CD4-positive, alpha-beta memory T cell (primary cell): ENCODE measurements at regions not wholly inside any gene's neighbourhood (a gene's known extent, or its start where the extent isn't known, plus 50 kb on each side); places are given as distances from the start of the nearest gene placed in this dataset.

Experiments used
- CTCF ChIA-PET: fragments of 350-600 bp; sonication (Branson Sonifier 250); formaldehyde crosslinking; loops from one replicate; lab custom pipeline; 2021; ENCODE audit warnings: inconsistent platforms; ENCODE audit not compliant: partially characterized antibody; lab: Charles Lee
- POLR2A ChIA-PET: fragments of 350-600 bp; sonication (Branson Sonifier 250); formaldehyde crosslinking; loops from one replicate; lab custom pipeline; 2021; ENCODE audit not compliant: partially characterized antibody; lab: Charles Lee
- DNase-seq, 5 donors: peaks; one replicate each; pipeline versions ENCODE4 v3.0.0 to v3.0.0-alpha.2; 2020 to 2022; ENCODE audit warnings: mixed read lengths in 1 of 5
- H3K27ac ChIP-seq: one replicate; pipeline ENCODE4 v1.7.0; 2013; ENCODE audit warnings: low read depth, low read length
- H3K27me3 ChIP-seq: 2 replicates; pipeline ENCODE4 v1.7.0; 2013; ENCODE audit warnings: mild to moderate bottlenecking, low read length, moderate library complexity; ENCODE audit not compliant: insufficient read depth
- H3K36me3 ChIP-seq: 2 replicates; pipeline ENCODE4 v1.7.0; 2013; ENCODE audit warnings: mild to moderate bottlenecking, low read length, moderate library complexity; ENCODE audit not compliant: insufficient read depth
- H3K4me1 ChIP-seq: 2 replicates; pipeline ENCODE4 v1.7.0; 2013; ENCODE audit warnings: mild to moderate bottlenecking, low read length, moderate library complexity; ENCODE audit not compliant: insufficient read depth
- H3K4me3 ChIP-seq, 2 donors: one replicate each; pipeline ENCODE4 v1.7.0; 2013; ENCODE audit warnings: low read length in 2 of 2, mild to moderate bottlenecking in 1 of 2
- H3K9me3 ChIP-seq, 2 donors: one replicate each; pipeline ENCODE4 v1.7.0; 2013; ENCODE audit warnings: low read length in 2 of 2, control low read depth in 1 of 2; ENCODE audit not compliant: control insufficient read depth in 1 of 2
- H3K27ac Mint-ChIP-seq, 7 donors: one replicate each; pipeline ENCODE4 v1.8.0; 2020 to 2021; ENCODE audit warnings: mixed read lengths in 7 of 7, mild to moderate bottlenecking in 6 of 7, inconsistent platforms in 3 of 7, moderate library complexity in 3 of 7
- H3K27me3 Mint-ChIP-seq, 2 donors: one replicate each; pipeline ENCODE4 v1.8.0; 2020 to 2021; ENCODE audit warnings: mixed read lengths in 2 of 2
- H3K36me3 Mint-ChIP-seq, 2 donors: one replicate each; pipeline ENCODE4 v1.8.0; 2020 to 2021; ENCODE audit warnings: mixed read lengths in 2 of 2, inconsistent platforms in 1 of 2, mild to moderate bottlenecking in 1 of 2
- H3K4me1 Mint-ChIP-seq, 4 donors: one replicate each; pipeline ENCODE4 v1.8.0; 2020 to 2021; ENCODE audit warnings: mixed read lengths in 4 of 4, mild to moderate bottlenecking in 1 of 4
- H3K4me3 Mint-ChIP-seq, 8 donors: one replicate each; pipeline ENCODE4 v1.8.0; 2020 to 2021; ENCODE audit warnings: mixed read lengths in 8 of 8, mild to moderate bottlenecking in 7 of 8, moderate library complexity in 6 of 8, inconsistent platforms in 3 of 8
- H3K9me3 Mint-ChIP-seq, 8 donors: one replicate each; pipeline ENCODE4 v1.8.0; 2020 to 2021; ENCODE audit warnings: mixed read lengths in 8 of 8, mild to moderate bottlenecking in 5 of 8, inconsistent platforms in 3 of 8, moderate library complexity in 1 of 8
- intact Hi-C: fragments of 100-400 bp; cut with micrococcal nuclease; formaldehyde crosslinking; loops from one replicate; pipeline ENCODE4 v1.15.1; 2023

DNA sequence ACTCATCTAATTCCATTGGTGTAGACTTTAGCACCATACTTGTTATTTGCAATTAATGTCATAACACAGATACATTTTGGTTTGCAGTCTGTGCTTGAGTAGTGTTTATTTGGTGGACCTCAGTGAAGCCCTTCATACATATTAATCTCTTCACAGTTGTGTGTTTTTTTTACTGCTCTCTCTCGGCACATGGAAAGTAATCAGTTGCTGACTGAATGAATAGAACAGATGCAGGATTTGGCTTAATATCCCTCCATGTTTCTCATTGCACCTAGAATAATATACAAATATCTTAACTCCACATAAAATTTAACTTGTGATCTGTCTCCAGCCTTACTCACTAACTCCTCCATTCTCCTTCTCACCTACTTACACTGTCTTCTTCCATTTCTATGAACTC, 319.1 kb downstream of the DMRT2 start:
- Histone ChIP-seq H3K27ac (no peak overlapping the region), H3K4me1 (peaks cover 17% of the 10 kb centered on the region), H3K27me3 (no peaks in the 10 kb centered on the region), H3K36me3 (no peaks in the 10 kb centered on the region), H3K9me3 (no peaks in the 10 kb centered on the region), H3K4me3 (no peak overlapping the region)
- POLR2A ChIA-PET = no interaction called here
- H3K4me1 Mint-ChIP-seq = peaks cover 6 to 8% (median 7%) of the 10 kb centered on the region in 4 donors
- H3K4me3 Mint-ChIP-seq = no peak overlapping the region
- no peak overlapping the region for H3K27ac Mint-ChIP-seq
- CTCF ChIA-PET = no interaction called here
- DNase-seq = no peak
- peaks cover 0 to 1% (median 0%) of the 10 kb centered on the region in 8 donors for H3K9me3 Mint-ChIP-seq
- no peaks in the 10 kb centered on the region for H3K36me3 Mint-ChIP-seq
- intact Hi-C loops = no loop called here
- no peaks in the 10 kb centered on the region for H3K27me3 Mint-ChIP-seq

DNA sequence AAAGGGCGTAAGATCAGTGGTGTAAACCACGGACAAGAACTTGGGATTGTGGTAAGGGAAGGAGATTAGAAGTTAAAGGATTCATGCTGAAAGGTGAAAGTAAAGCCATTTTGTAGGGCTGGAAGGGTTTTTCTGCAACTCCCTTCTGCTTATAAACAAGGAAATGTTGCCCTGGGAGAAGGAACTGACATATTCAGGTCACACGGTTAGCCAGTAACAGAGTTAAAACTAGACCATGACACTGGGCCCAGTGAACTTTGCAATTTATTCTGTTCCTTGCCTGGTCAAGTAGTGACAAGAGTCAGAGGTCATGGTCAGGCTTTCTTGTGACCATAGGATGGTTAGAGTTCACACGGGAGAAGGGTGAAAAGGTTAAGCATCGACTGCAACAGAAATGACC, 323.3 kb downstream of the DMRT2 start:
- Histone ChIP-seq H3K36me3 (no peaks in the 10 kb centered on the region), H3K4me3 (no peak overlapping the region), H3K9me3 (no peaks in the 10 kb centered on the region), H3K27ac (no peak overlapping the region), H3K4me1 (no peaks in the 10 kb centered on the region), H3K27me3 (no peaks in the 10 kb centered on the region)
- Mint-ChIP-seq H3K27me3 (no peaks in the 10 kb centered on the region), H3K4me3 (no peak overlapping the region), H3K36me3 (no peaks in the 10 kb centered on the region), H3K4me1 (no peaks in the 10 kb centered on the region), H3K27ac (no peak overlapping the region), H3K9me3 (peaks cover 0 to 1% (median 0%) of the 10 kb centered on the region in 8 donors)
- intact Hi-C loops = no loop called here
- CTCF ChIA-PET = no interaction called here
- POLR2A ChIA-PET = no interaction called here
- DNase-seq = no peak

DNA sequence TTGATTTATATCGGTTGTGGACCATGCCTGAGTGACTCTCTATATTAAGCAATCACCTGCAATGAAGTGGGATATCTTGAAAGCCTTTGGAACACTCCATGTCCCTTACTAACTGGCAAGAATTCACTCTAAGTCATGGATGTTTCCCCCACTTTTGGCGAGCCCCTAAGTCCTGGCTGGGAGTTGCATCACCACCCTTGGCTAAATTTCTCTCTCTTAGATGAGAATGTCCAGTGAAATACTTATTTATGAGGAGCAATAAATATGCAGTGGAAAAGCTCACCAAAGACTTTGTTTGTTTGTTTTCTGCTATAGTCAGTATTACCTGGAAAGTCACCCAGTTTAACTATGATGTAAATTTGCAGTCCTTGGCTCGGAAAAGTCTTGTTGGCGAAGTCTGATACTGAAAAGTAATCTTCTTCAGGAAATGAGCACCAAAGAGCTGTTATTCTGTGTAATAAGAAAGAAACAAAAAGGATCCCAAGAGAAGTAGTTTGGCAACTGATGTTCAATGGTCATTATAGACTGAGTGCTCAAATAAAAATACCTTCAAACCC, 333.8 kb downstream of the DMRT2 start:
- Histone ChIP-seq H3K27me3 (no peaks in the 10 kb centered on the region), H3K27ac (no peak overlapping the region), H3K4me3 (no peak overlapping the region), H3K4me1 (no peaks in the 10 kb centered on the region), H3K9me3 (no peaks in the 10 kb centered on the region), H3K36me3 (no peaks in the 10 kb centered on the region)
- Mint-ChIP-seq H3K4me1 (no peaks in the 10 kb centered on the region), H3K4me3 (no peak overlapping the region), H3K27ac (no peak overlapping the region), H3K9me3 (peaks cover 0 to 3% (median 0%) of the 10 kb centered on the region in 8 donors), H3K27me3 (no peaks in the 10 kb centered on the region), H3K36me3 (no peaks in the 10 kb centered on the region)
- no peak for DNase-seq
- POLR2A ChIA-PET = no interaction called here
- CTCF ChIA-PET = no interaction called here
- intact Hi-C loops = no loop called here

DNA sequence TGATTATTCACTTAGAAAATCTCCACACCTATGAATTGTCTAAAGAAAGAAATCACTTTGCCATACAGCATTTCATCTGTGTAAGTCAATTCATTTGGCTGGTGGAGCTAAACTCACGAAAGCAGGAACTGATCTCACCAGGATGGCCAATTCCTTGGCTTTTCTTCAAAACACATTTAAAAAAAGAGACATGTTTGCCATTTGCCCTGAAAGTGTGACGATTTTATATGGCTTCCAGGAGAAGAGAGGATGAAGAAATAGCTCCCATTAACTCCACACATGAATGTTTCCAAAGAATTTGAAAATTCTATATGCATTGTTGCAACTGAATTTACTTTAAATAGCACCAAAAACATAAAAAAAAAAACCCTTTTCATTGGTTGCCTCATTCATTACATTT, 334.7 kb downstream of the DMRT2 start:
- Mint-ChIP-seq H3K27ac (no peak overlapping the region), H3K4me3 (no peak overlapping the region), H3K27me3 (no peaks in the 10 kb centered on the region), H3K4me1 (no peaks in the 10 kb centered on the region), H3K9me3 (peaks cover 0 to 3% (median 0%) of the 10 kb centered on the region in 8 donors), H3K36me3 (no peaks in the 10 kb centered on the region)
- Histone ChIP-seq H3K9me3 (no peaks in the 10 kb centered on the region), H3K36me3 (no peaks in the 10 kb centered on the region), H3K27me3 (no peaks in the 10 kb centered on the region), H3K4me1 (no peaks in the 10 kb centered on the region), H3K27ac (no peak overlapping the region), H3K4me3 (no peak overlapping the region)
- intact Hi-C loops = no loop called here
- ChIA-PET CTCF (no interaction called here), POLR2A (no interaction called here)
- DNase-seq = no peak

DNA sequence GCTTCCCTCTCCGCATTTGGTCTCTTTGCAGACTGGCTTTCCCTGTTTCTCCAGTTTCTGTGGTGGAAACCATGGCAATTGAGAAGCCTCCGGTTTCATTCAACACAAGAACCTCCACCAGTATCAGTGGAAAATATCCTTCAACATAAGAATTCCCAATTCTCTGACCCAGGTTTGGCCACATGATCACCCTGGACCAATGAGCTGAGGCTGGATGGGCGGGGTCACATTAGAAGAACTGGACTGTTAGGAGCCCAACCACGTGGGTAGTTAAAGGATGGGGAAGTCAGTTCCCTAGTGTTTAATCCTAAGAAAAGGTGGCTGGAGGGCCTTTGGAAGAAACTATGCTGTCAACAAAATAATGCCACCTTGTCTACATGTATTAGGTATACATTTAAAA, 336.3 kb downstream of the DMRT2 start:
- intact Hi-C loops = no loop called here
- CTCF ChIA-PET = no interaction called here
- no peaks in the 10 kb centered on the region for H3K36me3 ChIP-seq
- H3K27ac ChIP-seq = no peak overlapping the region
- H3K27ac Mint-ChIP-seq = no peak overlapping the region
- no peaks in the 10 kb centered on the region for H3K27me3 ChIP-seq
- H3K4me3 Mint-ChIP-seq = no peak overlapping the region
- POLR2A ChIA-PET = no interaction called here
- no peaks in the 10 kb centered on the region for H3K4me1 Mint-ChIP-seq
- H3K36me3 Mint-ChIP-seq = no peaks in the 10 kb centered on the region
- H3K9me3 Mint-ChIP-seq = no peaks in the 10 kb centered on the region
- no peak for DNase-seq
- no peaks in the 10 kb centered on the region for H3K4me1 ChIP-seq
- H3K9me3 ChIP-seq = no peaks in the 10 kb centered on the region
- H3K4me3 ChIP-seq = no peak overlapping the region
- H3K27me3 Mint-ChIP-seq = peaks cover 0 to 1% of the 10 kb centered on the region in 2 donors

DNA sequence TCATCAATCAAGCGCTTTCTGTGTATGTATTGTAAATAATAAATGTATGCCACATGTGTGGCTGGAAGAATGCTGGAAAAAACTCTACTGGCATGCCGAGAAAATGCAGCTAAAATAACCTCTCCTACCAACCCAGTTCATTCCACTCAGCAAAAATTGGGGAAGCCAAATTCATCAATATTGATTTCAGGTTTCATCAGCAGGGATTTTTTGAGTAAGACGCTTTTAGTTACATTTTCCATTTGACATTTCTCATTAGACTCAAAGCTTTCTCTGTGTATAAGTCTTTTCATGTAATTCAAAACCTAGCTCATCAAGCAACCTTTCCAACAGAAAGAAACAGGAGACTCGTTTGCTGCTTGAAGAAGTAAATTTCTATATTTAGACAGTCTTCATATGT, 338.1 kb downstream of the DMRT2 start:
- H3K9me3 ChIP-seq = no peaks in the 10 kb centered on the region
- H3K36me3 ChIP-seq = no peaks in the 10 kb centered on the region
- no peaks in the 10 kb centered on the region for H3K4me1 Mint-ChIP-seq
- H3K4me1 ChIP-seq = no peaks in the 10 kb centered on the region
- H3K4me3 ChIP-seq = no peak overlapping the region
- CTCF ChIA-PET = no interaction called here
- H3K4me3 Mint-ChIP-seq = no peak overlapping the region
- intact Hi-C loops = no loop called here
- peaks cover 0 to 2% (median 0%) of the 10 kb centered on the region in 8 donors for H3K9me3 Mint-ChIP-seq
- H3K27ac ChIP-seq = no peak overlapping the region
- no peak for DNase-seq
- POLR2A ChIA-PET = no interaction called here
- H3K27me3 ChIP-seq = no peaks in the 10 kb centered on the region
- H3K36me3 Mint-ChIP-seq = no peaks in the 10 kb centered on the region
- H3K27ac Mint-ChIP-seq = no peak overlapping the region
- H3K27me3 Mint-ChIP-seq = peaks cover 0 to 1% of the 10 kb centered on the region in 2 donors

DNA sequence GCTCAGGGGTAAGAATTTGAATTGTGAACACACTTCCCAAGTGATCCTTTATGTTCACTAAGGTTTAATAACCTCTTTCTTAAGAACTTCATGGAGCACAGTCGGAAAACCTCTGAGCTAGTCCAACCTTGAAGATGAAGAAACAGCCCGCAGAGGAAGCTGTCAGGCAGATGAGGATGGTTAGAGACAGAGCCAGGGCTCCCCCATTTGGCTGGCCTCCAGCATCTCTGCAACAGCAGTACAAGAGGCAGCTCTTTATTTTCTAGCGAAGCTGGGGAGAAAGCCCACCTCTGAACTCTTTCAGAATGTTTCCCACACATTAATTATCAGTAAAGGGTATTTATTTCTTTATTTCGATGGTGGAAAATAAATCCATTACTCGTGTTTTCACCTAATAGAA, 350.8 kb downstream of the DMRT2 start:
- Mint-ChIP-seq H3K27ac (no peak overlapping the region), H3K9me3 (peaks cover 0 to 17% (median 8%) of the 10 kb centered on the region in 8 donors), H3K4me3 (no peak overlapping the region), H3K36me3 (no peaks in the 10 kb centered on the region), H3K27me3 (peaks cover 1 to 2% of the 10 kb centered on the region in 2 donors), H3K4me1 (peaks cover 0 to 2% (median 0%) of the 10 kb centered on the region in 4 donors)
- H3K27ac ChIP-seq = no peak overlapping the region
- no peak overlapping the region for H3K4me3 ChIP-seq
- peak in 3 of 5 donors; percentile 2 to 12 (median 3) for DNase-seq
- POLR2A ChIA-PET = no interaction called here
- CTCF ChIA-PET = no interaction called here
- intact Hi-C loops = no loop called here
- H3K36me3 ChIP-seq = no peaks in the 10 kb centered on the region
- no peaks in the 10 kb centered on the region for H3K9me3 ChIP-seq
- H3K4me1 ChIP-seq = no peaks in the 10 kb centered on the region
- H3K27me3 ChIP-seq = no peaks in the 10 kb centered on the region

DNA sequence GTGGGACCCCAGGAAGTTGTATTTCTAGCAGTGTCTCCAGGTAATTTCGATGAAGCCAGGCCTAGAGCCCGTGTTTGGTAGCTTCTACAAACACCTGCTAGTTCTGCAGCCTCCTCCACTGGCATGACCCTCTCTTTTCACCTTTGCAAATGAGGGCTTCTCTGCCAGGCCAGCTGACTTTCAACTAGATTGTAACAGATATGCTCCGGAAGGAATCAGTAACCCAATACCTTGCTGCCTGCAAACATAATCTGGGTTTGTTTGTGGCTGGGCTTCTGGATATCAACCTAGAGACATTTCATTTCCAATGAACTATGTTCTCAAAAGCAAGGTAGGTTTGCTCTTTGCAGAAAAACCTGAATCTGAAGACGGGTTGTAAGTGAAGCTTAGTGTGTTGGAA, 354.8 kb downstream of the DMRT2 start:
- Histone ChIP-seq H3K27ac (no peak overlapping the region), H3K4me3 (no peak overlapping the region), H3K36me3 (no peaks in the 10 kb centered on the region), H3K9me3 (no peaks in the 10 kb centered on the region), H3K27me3 (no peaks in the 10 kb centered on the region), H3K4me1 (no peaks in the 10 kb centered on the region)
- H3K36me3 Mint-ChIP-seq = no peaks in the 10 kb centered on the region
- H3K9me3 Mint-ChIP-seq = peaks cover 0 to 2% (median 0%) of the 10 kb centered on the region in 8 donors
- H3K27ac Mint-ChIP-seq = no peak overlapping the region
- no peak overlapping the region for H3K4me3 Mint-ChIP-seq
- intact Hi-C loops = no loop called here
- POLR2A ChIA-PET = no interaction called here
- no peak for DNase-seq
- peaks cover 0 to 2% of the 10 kb centered on the region in 2 donors for H3K27me3 Mint-ChIP-seq
- H3K4me1 Mint-ChIP-seq = peaks cover 0 to 2% (median 0%) of the 10 kb centered on the region in 4 donors
- CTCF ChIA-PET = no interaction called here
